Sigmoid colon (tissue), 6 donors: ENCODE measurements at regions not wholly inside any gene's neighbourhood (a gene's known extent, or its start where the extent isn't known, plus 50 kb on each side); places are given as distances from the start of the nearest gene placed in this dataset.

ENCODE experiments used
- DNase-seq: peaks from one replicate; pipeline ENCODE4 v3.0.0-alpha.2; 2019
- H3K27ac ChIP-seq, 4 donors: fragments of 200-600 bp; sonication (generic); one replicate each; pipeline ENCODE4 v1.5.1; 2016 to 2019; ENCODE audit warnings: mild to moderate bottlenecking in 1 of 4
- H3K27me3 ChIP-seq, 3 donors: fragments of 200-600 bp; sonication (generic); one replicate each; pipeline ENCODE4 v1.5.1; 2019; ENCODE audit warnings: mild to moderate bottlenecking in 1 of 3
- H3K36me3 ChIP-seq, 4 donors: fragments of 200-600 bp; sonication (generic); one replicate each; pipeline ENCODE4 v1.5.1; 2016 to 2019
- H3K4me1 ChIP-seq, 4 donors: fragments of 200-600 bp; sonication (generic); one replicate each; pipeline ENCODE4 v1.5.1; 2017 to 2019
- H3K4me3 ChIP-seq, 4 donors: fragments of 200-600 bp; sonication (generic); one replicate each; pipeline ENCODE4 v1.5.1; 2017 to 2019; ENCODE audit warnings: mild to moderate bottlenecking in 2 of 4, moderate library complexity in 1 of 4
- H3K9me3 ChIP-seq, 4 donors: fragments of 200-600 bp in 3 of 4; sonication (generic) in 3 of 4; one replicate each; pipeline versions ENCODE4 v1.5.1 to v1.6.1; 2013 to 2019
- EP300 ChIP-seq, 4 donors: sonication (generic); formaldehyde crosslinking; IDR thresholded peaks; one replicate each; pipeline ENCODE4 v1.6.1; 2017; ENCODE audit warnings: antibody characterized with exemption in 4 of 4
- POLR2A ChIP-seq, 2 donors: fragments of 450-650 bp; IDR thresholded peaks; one replicate each; pipeline ENCODE4 v1.6.1; 2016; ENCODE audit warnings: antibody characterized with exemption in 2 of 2, mild to moderate bottlenecking in 2 of 2, moderate library complexity in 2 of 2
- POLR2AphosphoS5 ChIP-seq, 4 donors: sonication (generic); formaldehyde crosslinking; IDR thresholded peaks; one replicate each; pipeline ENCODE4 v1.6.1; 2017; ENCODE audit warnings: antibody characterized with exemption in 4 of 4
- WGBS, 2 donors: extraction: QIAGEN DNeasy Blood & Tissue Kit; methylation state at CpG; one replicate each; pipeline ENCODE4 v1.1.7; 2013; 5-methylcytosine and 5-hydroxymethylcytosine counted together
- intact Hi-C: fragments of 100-400 bp; cut with DNase I; formaldehyde crosslinking; loops from one replicate; pipeline ENCODE4 v1.15.1; 2023
- TF ChIP-seq, protein P1 (sequence below), 4 experiments: fragments of 450-650 bp in 3 of 4; fragments of 200-600 bp in 1 of 4; IDR thresholded peaks; one replicate each; pipeline ENCODE4 v1.5.1; 2016 to 2019; ENCODE audit warnings: antibody characterized with exemption in 4 of 4, mild to moderate bottlenecking in 3 of 4, moderate library complexity in 2 of 4
- donor health status: healthy with polysubstance abuse.
- donor health status: healthy.

- TF ChIP-seq POLR2AphosphoS5 (IDR thresholded peaks at IDR 0.05) (no peak), EP300 (IDR thresholded peaks at IDR 0.05) (no peak)
- Histone ChIP-seq H3K4me1 (no peaks in the 10 kb centered on the region), H3K27me3 (no peaks in the 10 kb centered on the region), H3K9me3 (no peaks in the 10 kb centered on the region), H3K4me3 (no peak overlapping the region), H3K27ac (no peak overlapping the region), H3K36me3 (no peaks in the 10 kb centered on the region)
- intact Hi-C loops = no loop called here
- 87 to 88% methylated on average over 7 of the region's 7 CpGs for WGBS, 2 donors
- no peak for DNase-seq
These were observed 673.4 kb upstream of the ARGLU1 start for GRCh38 chr13:107241381-107241780.

GRCh38 chr13:107239213-107239612, 671.3 kb upstream of the ARGLU1 start:
- TF ChIP-seq POLR2AphosphoS5 (IDR thresholded peaks at IDR 0.05) = no peak
- TF ChIP-seq, protein P1, sequence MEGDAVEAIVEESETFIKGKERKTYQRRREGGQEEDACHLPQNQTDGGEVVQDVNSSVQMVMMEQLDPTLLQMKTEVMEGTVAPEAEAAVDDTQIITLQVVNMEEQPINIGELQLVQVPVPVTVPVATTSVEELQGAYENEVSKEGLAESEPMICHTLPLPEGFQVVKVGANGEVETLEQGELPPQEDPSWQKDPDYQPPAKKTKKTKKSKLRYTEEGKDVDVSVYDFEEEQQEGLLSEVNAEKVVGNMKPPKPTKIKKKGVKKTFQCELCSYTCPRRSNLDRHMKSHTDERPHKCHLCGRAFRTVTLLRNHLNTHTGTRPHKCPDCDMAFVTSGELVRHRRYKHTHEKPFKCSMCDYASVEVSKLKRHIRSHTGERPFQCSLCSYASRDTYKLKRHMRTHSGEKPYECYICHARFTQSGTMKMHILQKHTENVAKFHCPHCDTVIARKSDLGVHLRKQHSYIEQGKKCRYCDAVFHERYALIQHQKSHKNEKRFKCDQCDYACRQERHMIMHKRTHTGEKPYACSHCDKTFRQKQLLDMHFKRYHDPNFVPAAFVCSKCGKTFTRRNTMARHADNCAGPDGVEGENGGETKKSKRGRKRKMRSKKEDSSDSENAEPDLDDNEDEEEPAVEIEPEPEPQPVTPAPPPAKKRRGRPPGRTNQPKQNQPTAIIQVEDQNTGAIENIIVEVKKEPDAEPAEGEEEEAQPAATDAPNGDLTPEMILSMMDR (IDR thresholded peaks at IDR 0.05) = no peak
- TF ChIP-seq POLR2A (IDR thresholded peaks at IDR 0.05) = no peak
- no peak for TF ChIP-seq EP300 (IDR thresholded peaks at IDR 0.05)
- no peaks in the 10 kb centered on the region for H3K27me3 ChIP-seq
- H3K36me3 ChIP-seq = no peaks in the 10 kb centered on the region
- WGBS, 2 donors = 88% methylated on average over 8 of the region's 8 CpGs
- no peak overlapping the region for H3K27ac ChIP-seq
- intact Hi-C loops = no loop called here
- H3K9me3 ChIP-seq = no peaks in the 10 kb centered on the region
- no peak for DNase-seq
- no peaks in the 10 kb centered on the region for H3K4me1 ChIP-seq
- H3K4me3 ChIP-seq = no peak overlapping the region

GRCh38 chr13:107238262-107238981, 670.5 kb upstream of the ARGLU1 start:
- H3K4me3 ChIP-seq = no peak overlapping the region
- no peaks in the 10 kb centered on the region for H3K36me3 ChIP-seq
- H3K27ac ChIP-seq = no peak overlapping the region
- intact Hi-C loops = no loop called here
- no peaks in the 10 kb centered on the region for H3K4me1 ChIP-seq
- no peaks in the 10 kb centered on the region for H3K27me3 ChIP-seq
- TF ChIP-seq POLR2A (IDR thresholded peaks at IDR 0.05) = no peak
- no peak for TF ChIP-seq POLR2AphosphoS5 (IDR thresholded peaks at IDR 0.05)
- TF ChIP-seq, protein P1 (IDR thresholded peaks at IDR 0.05) = no peak
- TF ChIP-seq EP300 (IDR thresholded peaks at IDR 0.05) = no peak
- WGBS, 2 donors = 80 to 82% methylated on average over 6 of the region's 6 CpGs
- no peak for DNase-seq
- no peaks in the 10 kb centered on the region for H3K9me3 ChIP-seq

GRCh38 chr13:107234319-107235073, 666.6 kb upstream of the ARGLU1 start:
- H3K9me3 ChIP-seq = no peaks in the 10 kb centered on the region
- no peaks in the 10 kb centered on the region for H3K36me3 ChIP-seq
- H3K4me1 ChIP-seq = no peaks in the 10 kb centered on the region
- no peak overlapping the region for H3K4me3 ChIP-seq
- intact Hi-C loops = no loop called here
- H3K27me3 ChIP-seq = no peaks in the 10 kb centered on the region
- H3K27ac ChIP-seq = no peak overlapping the region
- TF ChIP-seq POLR2AphosphoS5 (IDR thresholded peaks at IDR 0.05) = no peak
- TF ChIP-seq, protein P1 (IDR thresholded peaks at IDR 0.05) = no peak
- no peak for TF ChIP-seq EP300 (IDR thresholded peaks at IDR 0.05)
- no peak for TF ChIP-seq POLR2A (IDR thresholded peaks at IDR 0.05)
- DNase-seq = no peak
- 58 to 59% methylated on average over 12 of the region's 12 CpGs for WGBS, 2 donors

- TF ChIP-seq POLR2A (IDR thresholded peaks at IDR 0.05) (no peak), EP300 (IDR thresholded peaks at IDR 0.05) (no peak), POLR2AphosphoS5 (IDR thresholded peaks at IDR 0.05) (no peak)
- TF ChIP-seq, protein P1 (IDR thresholded peaks at IDR 0.05) = no peak
- Histone ChIP-seq H3K27me3 (no peaks in the 10 kb centered on the region), H3K4me1 (no peaks in the 10 kb centered on the region), H3K27ac (no peak overlapping the region), H3K36me3 (no peaks in the 10 kb centered on the region), H3K9me3 (no peaks in the 10 kb centered on the region), H3K4me3 (no peak overlapping the region)
- DNase-seq = no peak
- intact Hi-C loops = no loop called here
- 82 to 92% methylated on average over 2 of the region's 2 CpGs for WGBS, 2 donors
These were observed 665.6 kb upstream of the ARGLU1 start for GRCh38 chr13:107233541-107233940.
